WTC11 (cell line): ENCODE measurements at regions not wholly inside any gene's neighbourhood (a gene's known extent, or its start where the extent isn't known, plus 50 kb on each side); places are given as distances from the start of the nearest gene placed in this dataset.

Experiments used
- ATAC-seq: fragments of 200-7000 bp; cut with Tn5 transposase; 2 replicates; pipeline ENCODE4 v1.10.0; 2021; ENCODE audit warnings: mild to moderate bottlenecking, moderate library complexity
- CTCF ChIA-PET: fragments of 300-600 bp; sonication (Branson Sonifier 250); formaldehyde crosslinking; loops from one replicate; lab custom pipeline; 2021; ENCODE audit warnings: antibody characterized with exemption; lab: Charles Lee
- POLR2A ChIA-PET: fragments of 350-600 bp; sonication (Branson Sonifier 250); formaldehyde crosslinking; loops from one replicate; lab custom pipeline; 2021; ENCODE audit warnings: antibody characterized with exemption; lab: Charles Lee
- DNase-seq: peaks from one replicate; pipeline ENCODE4 v3.0.0; 2021; ENCODE audit warnings: low spot score
- H3K27ac Mint-ChIP-seq: 2 replicates; pipeline ENCODE4 v1.8.0; 2021; ENCODE audit warnings: mixed read lengths
- H3K27me3 Mint-ChIP-seq: 2 replicates; pipeline ENCODE4 v1.8.0; 2021; ENCODE audit warnings: low read depth, mild to moderate bottlenecking, moderate library complexity, mixed read lengths
- H3K36me3 Mint-ChIP-seq: 2 replicates; pipeline ENCODE4 v1.8.0; 2021; ENCODE audit warnings: mixed read lengths
- H3K4me1 Mint-ChIP-seq: 2 replicates; pipeline ENCODE4 v1.8.0; 2022; ENCODE audit warnings: mixed read lengths
- H3K4me3 Mint-ChIP-seq: 2 replicates; pipeline ENCODE4 v1.8.0; 2021; ENCODE audit warnings: mild to moderate bottlenecking, moderate library complexity, mixed read lengths
- H3K9me3 Mint-ChIP-seq: 2 replicates; pipeline ENCODE4 v1.8.0; 2021; ENCODE audit warnings: mixed read lengths
- CBFB ChIP-seq: sonication (generic); formaldehyde crosslinking; IDR thresholded peaks from 2 replicates; pipeline ENCODE4 v1.8.1; 2022; ENCODE audit warnings: mild to moderate bottlenecking, low read depth, missing genetic modification reagents
- ELF4 ChIP-seq: sonication (generic); formaldehyde crosslinking; IDR thresholded peaks from 2 replicates; pipeline ENCODE4 v1.8.1; 2022; ENCODE audit warnings: low read depth, mild to moderate bottlenecking, moderate library complexity, missing genetic modification reagents
- EMX1 ChIP-seq: fragments of 250-450 bp; sonication (Bioruptor Pico); IDR thresholded peaks from 2 replicates; pipeline ENCODE4 v1.8.0; 2021; ENCODE audit warnings: mild to moderate bottlenecking
- GABPB1 ChIP-seq: sonication (generic); formaldehyde crosslinking; IDR thresholded peaks from 2 replicates; pipeline ENCODE4 v1.8.1; 2023; ENCODE audit warnings: mild to moderate bottlenecking, missing genetic modification reagents
- GRHL2 ChIP-seq: fragments of 250-450 bp; sonication (Bioruptor Pico); IDR thresholded peaks from 2 replicates; pipeline ENCODE4 v1.8.0; 2022; ENCODE audit warnings: mild to moderate bottlenecking, moderate library complexity; ENCODE audit not compliant: insufficient replicate concordance, severe bottlenecking
- JAZF1 ChIP-seq: fragments of 250-450 bp; sonication (Bioruptor Pico); IDR thresholded peaks from 2 replicates; pipeline ENCODE4 v1.9.0; 2021; ENCODE audit warnings: moderate library complexity, mild to moderate bottlenecking, inconsistent platforms
- JUN ChIP-seq: sonication (generic); formaldehyde crosslinking; IDR thresholded peaks from 2 replicates; pipeline ENCODE4 v1.8.0; 2023; ENCODE audit warnings: mild to moderate bottlenecking, missing genetic modification reagents
- MYBL2 ChIP-seq: sonication (generic); formaldehyde crosslinking; IDR thresholded peaks from 2 replicates; pipeline ENCODE4 v1.8.1; 2023; ENCODE audit warnings: mild to moderate bottlenecking, moderate library complexity, missing genetic modification reagents
- NFATC4 ChIP-seq: fragments of 250-450 bp; sonication (Bioruptor Pico); IDR thresholded peaks from 2 replicates; pipeline ENCODE4 v1.9.0; 2021; ENCODE audit warnings: mild to moderate bottlenecking
- NFE2L1 ChIP-seq: sonication (generic); formaldehyde crosslinking; IDR thresholded peaks from 2 replicates; pipeline ENCODE4 v1.8.1; 2023; ENCODE audit warnings: missing genetic modification reagents
- OVOL2 ChIP-seq: fragments of 250-450 bp; sonication (Bioruptor Pico); IDR thresholded peaks from 2 replicates; pipeline ENCODE4 v1.9.0; 2021; ENCODE audit warnings: mild to moderate bottlenecking, borderline replicate concordance
- SMAD3 ChIP-seq: sonication (generic); formaldehyde crosslinking; IDR thresholded peaks from 2 replicates; pipeline ENCODE4 v1.8.0; 2022; ENCODE audit warnings: missing genetic modification reagents, mild to moderate bottlenecking, borderline replicate concordance
- TEAD4 ChIP-seq: sonication (generic); formaldehyde crosslinking; IDR thresholded peaks from 2 replicates; pipeline ENCODE4 v1.8.0; 2022; ENCODE audit warnings: mild to moderate bottlenecking, missing genetic modification reagents
- ZNF219 ChIP-seq: sonication (generic); formaldehyde crosslinking; IDR thresholded peaks from 2 replicates; pipeline ENCODE4 v1.8.0; 2023; ENCODE audit warnings: missing genetic modification reagents, mild to moderate bottlenecking, borderline replicate concordance
- ZNF263 ChIP-seq: sonication (generic); formaldehyde crosslinking; IDR thresholded peaks from 2 replicates; pipeline ENCODE4 v1.8.1; 2022; ENCODE audit warnings: low read depth, mild to moderate bottlenecking, moderate library complexity, missing genetic modification reagents
- ZNF396 ChIP-seq: fragments of 250-450 bp; sonication (Bioruptor Pico); IDR thresholded peaks from 2 replicates; pipeline ENCODE4 v1.8.0; 2021; ENCODE audit warnings: mild to moderate bottlenecking, moderate library complexity, borderline replicate concordance
- TF ChIP-seq, protein P1 (sequence below): sonication (generic); formaldehyde crosslinking; IDR thresholded peaks from 2 replicates; pipeline ENCODE4 v1.8.1; 2023; ENCODE audit warnings: mild to moderate bottlenecking, missing genetic modification reagents, moderate library complexity
- TF ChIP-seq, protein P2 (sequence below): sonication (generic); formaldehyde crosslinking; IDR thresholded peaks from 2 replicates; pipeline ENCODE4 v1.8.1; 2022; ENCODE audit warnings: mild to moderate bottlenecking, missing genetic modification reagents, moderate library complexity, borderline replicate concordance
- TF ChIP-seq, protein P3 (sequence below): sonication (generic); formaldehyde crosslinking; IDR thresholded peaks from 2 replicates; pipeline ENCODE4 v1.8.1; 2023; ENCODE audit warnings: mild to moderate bottlenecking, missing genetic modification reagents, moderate library complexity
- TF ChIP-seq, protein P4 (sequence below): sonication (generic); formaldehyde crosslinking; IDR thresholded peaks from 2 replicates; pipeline ENCODE4 v1.8.1; 2023; ENCODE audit warnings: mild to moderate bottlenecking, missing genetic modification reagents, borderline replicate concordance
- TF ChIP-seq, protein P5 (sequence below): fragments of 250-450 bp; sonication (Bioruptor Pico); conservative IDR thresholded peaks from 2 replicates; pipeline ENCODE4 v1.9.0; 2021; ENCODE audit warnings: mild to moderate bottlenecking

DNA sequence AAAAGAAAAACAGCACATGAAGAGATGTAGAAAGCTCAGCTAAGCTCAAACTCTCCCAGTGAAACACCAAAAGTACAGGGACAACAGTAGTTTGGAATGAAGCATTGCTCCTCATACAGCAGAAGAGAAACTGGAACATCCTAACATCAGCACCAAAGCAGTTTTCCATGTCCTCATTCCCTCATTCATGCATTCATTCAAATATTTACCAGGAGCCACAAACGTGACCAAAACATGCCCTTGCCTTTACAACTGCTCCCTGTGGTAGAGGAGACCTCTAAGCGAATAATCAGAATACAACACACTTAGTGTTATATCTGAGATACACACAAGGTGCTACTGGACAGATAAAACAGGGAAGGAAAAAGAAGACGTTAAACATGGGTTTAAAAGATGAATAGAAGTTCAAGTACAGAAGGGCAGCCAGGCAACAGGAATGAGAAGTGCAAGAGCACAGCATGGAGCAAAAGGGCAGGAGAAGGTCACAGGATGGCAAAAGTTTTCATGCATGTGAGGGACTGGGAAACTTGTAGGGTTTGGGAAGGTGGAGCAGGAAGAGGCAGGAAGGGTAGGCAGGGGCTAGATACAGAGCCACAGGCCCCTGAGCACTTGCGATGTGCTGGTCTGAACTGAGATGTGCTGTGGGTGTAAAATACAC is 58.5 kb upstream of the LMCD1 start:
- peaks cover 5% of the 10 kb centered on the region; the same call in 1 of the 2 replicates for H3K27me3 Mint-ChIP-seq
- peaks cover 6% of the 10 kb centered on the region for H3K36me3 Mint-ChIP-seq
- H3K4me3 Mint-ChIP-seq: no peak overlapping the region
- ChIA-PET POLR2A (no interaction called here), CTCF (interaction anchor here (1.4 to 2.9 kb wide), 5 partner anchors 13 to 179 kb away, joined by 4 to 14 read pairs (median 5); no protein-coding TSS in a partner anchor)
- H3K4me1 Mint-ChIP-seq: no peaks in the 10 kb centered on the region
- H3K9me3 Mint-ChIP-seq: peaks cover 5% of the 10 kb centered on the region
- H3K27ac Mint-ChIP-seq: no peak overlapping the region
- TF ChIP-seq MYBL2 (CRISPR knock-in tag) (no peak), ZNF219 (CRISPR knock-in tag) (no peak)
- TF ChIP-seq, all 79 proteins: peak for 0
- DNase-seq: no peak
- ATAC-seq: no peak

DNA sequence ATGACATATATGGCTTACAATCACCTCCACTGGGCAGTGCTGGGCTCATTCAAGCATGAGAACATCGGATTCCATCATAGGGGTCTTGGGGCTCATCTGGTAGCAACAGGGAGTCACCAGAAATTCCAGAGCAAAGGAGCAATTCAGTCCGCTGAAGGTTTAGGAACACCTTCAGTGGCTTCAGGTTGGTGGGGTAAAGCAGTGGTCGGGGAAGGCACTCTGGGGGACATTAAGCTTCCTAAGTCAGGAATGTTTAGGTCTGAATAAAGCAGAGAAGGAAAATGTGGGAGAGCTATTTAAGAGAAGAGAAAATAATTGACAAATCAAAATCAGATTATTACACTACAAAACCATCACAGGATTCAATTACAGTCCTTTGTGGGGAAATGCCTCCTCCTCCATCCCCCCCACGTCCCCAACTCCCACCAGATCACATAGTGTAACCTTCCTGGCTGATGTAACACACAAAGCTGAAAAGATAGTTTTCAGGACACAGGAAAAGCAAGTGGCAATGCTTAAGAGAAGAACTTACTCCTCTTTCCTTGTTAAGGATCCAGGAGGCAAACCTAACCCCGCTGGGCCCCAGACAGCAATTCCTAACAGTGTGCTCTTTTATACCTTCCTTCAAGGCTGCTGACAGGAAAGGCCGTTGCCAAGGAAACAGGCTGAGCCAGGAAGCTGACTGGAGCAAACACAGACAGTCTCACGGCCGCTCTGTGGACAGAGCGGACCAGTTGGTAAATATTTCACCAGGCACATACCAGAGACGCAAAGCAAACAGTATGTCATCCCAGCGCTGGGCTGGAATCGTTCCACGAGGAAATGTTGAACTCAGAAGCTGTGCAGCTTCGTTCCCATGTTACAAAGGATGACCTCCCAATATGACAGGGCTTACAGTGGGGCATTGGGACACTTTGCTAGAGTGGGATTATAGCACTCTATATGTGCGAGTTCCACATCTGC is 57.5 kb upstream of the LMCD1 start:
- Mint-ChIP-seq H3K4me1 (no peaks in the 10 kb centered on the region), H3K27ac (no peak overlapping the region), H3K9me3 (no peaks in the 10 kb centered on the region), H3K36me3 (no peaks in the 10 kb centered on the region), H3K4me3 (no peak overlapping the region), H3K27me3 (no peaks in the 10 kb centered on the region)
- ChIA-PET CTCF (interaction anchor here (1.0 to 2.9 kb wide), 3 partner anchors 27 to 220 kb away, joined by 3 to 14 read pairs (median 4); no protein-coding TSS in a partner anchor), POLR2A (interaction anchor here (1.1 kb wide), 1 partner anchor 57 kb away, joined by 4 read pairs; the partner anchor contains the start of gene LMCD1)
- DNase-seq (peak; percentile 63), ATAC-seq (peak; percentile 93)
- TF ChIP-seq EMX1 (no peak), GABPB1 (peak; percentile 85), SMAD3 (CRISPR knock-in tag) (no peak), JUN (CRISPR knock-in tag) (no peak), NFATC4 (CRISPR knock-in tag) (no peak), OVOL2 (no peak)
- TF ChIP-seq, all 79 proteins: peak for 1

DNA sequence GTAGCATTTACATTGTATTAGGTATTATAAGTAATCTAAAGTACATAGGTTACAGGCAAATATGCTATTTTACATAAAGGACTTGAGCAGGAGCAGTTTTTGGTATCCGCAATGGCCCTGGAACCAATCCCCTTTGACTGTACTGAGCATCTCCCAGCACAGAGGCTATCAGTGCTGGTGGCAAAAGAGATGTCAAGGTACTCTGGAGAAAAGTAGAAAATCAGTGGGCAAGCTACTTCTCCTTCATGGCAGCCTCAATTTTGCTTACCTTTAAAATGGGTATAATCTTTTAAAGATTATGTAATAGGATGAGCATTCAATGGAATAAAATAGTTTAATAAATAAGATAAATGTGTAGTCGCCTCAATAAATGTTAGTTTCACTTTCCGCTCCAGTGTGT is 56.7 kb upstream of the LMCD1 start:
- H3K4me1 Mint-ChIP-seq: no peaks in the 10 kb centered on the region
- no peak for DNase-seq
- no peak overlapping the region for H3K4me3 Mint-ChIP-seq
- H3K36me3 Mint-ChIP-seq: no peaks in the 10 kb centered on the region
- ChIA-PET POLR2A (interaction anchor here (1.1 kb wide), 1 partner anchor 57 kb away, joined by 4 read pairs; the partner anchor contains the start of gene LMCD1), CTCF (interaction anchor here (0.9 to 1.4 kb wide), 3 partner anchors 57 to 219 kb away, joined by 3 to 4 read pairs (median 4); partner anchors contain the start of gene LMCD1)
- H3K27me3 Mint-ChIP-seq: no peaks in the 10 kb centered on the region
- no peak for ATAC-seq
- no peak overlapping the region for H3K27ac Mint-ChIP-seq
- H3K9me3 Mint-ChIP-seq: peaks cover 3% of the 10 kb centered on the region; the same call in 1 of the 2 replicates
- TF ChIP-seq NFE2L1 (no peak), JAZF1 (no peak), NFATC4 (CRISPR knock-in tag) (no peak), ZNF263 (CRISPR knock-in tag) (no peak), ZNF396 (CRISPR knock-in tag) (no peak), CBFB (CRISPR knock-in tag) (no peak), GRHL2 (CRISPR knock-in tag) (no peak), TEAD4 (no peak), ELF4 (CRISPR knock-in tag) (no peak)
- TF ChIP-seq, protein P1, sequence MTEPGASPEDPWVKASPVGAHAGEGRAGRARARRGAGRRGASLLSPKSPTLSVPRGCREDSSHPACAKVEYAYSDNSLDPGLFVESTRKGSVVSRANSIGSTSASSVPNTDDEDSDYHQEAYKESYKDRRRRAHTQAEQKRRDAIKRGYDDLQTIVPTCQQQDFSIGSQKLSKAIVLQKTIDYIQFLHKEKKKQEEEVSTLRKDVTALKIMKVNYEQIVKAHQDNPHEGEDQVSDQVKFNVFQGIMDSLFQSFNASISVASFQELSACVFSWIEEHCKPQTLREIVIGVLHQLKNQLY (CRISPR knock-in tag): no peak
- TF ChIP-seq, protein P2, sequence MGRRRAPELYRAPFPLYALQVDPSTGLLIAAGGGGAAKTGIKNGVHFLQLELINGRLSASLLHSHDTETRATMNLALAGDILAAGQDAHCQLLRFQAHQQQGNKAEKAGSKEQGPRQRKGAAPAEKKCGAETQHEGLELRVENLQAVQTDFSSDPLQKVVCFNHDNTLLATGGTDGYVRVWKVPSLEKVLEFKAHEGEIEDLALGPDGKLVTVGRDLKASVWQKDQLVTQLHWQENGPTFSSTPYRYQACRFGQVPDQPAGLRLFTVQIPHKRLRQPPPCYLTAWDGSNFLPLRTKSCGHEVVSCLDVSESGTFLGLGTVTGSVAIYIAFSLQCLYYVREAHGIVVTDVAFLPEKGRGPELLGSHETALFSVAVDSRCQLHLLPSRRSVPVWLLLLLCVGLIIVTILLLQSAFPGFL (CRISPR knock-in tag): no peak
- TF ChIP-seq, protein P3, sequence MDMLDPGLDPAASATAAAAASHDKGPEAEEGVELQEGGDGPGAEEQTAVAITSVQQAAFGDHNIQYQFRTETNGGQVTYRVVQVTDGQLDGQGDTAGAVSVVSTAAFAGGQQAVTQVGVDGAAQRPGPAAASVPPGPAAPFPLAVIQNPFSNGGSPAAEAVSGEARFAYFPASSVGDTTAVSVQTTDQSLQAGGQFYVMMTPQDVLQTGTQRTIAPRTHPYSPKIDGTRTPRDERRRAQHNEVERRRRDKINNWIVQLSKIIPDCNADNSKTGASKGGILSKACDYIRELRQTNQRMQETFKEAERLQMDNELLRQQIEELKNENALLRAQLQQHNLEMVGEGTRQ (CRISPR knock-in tag): no peak
- TF ChIP-seq, protein P4, sequence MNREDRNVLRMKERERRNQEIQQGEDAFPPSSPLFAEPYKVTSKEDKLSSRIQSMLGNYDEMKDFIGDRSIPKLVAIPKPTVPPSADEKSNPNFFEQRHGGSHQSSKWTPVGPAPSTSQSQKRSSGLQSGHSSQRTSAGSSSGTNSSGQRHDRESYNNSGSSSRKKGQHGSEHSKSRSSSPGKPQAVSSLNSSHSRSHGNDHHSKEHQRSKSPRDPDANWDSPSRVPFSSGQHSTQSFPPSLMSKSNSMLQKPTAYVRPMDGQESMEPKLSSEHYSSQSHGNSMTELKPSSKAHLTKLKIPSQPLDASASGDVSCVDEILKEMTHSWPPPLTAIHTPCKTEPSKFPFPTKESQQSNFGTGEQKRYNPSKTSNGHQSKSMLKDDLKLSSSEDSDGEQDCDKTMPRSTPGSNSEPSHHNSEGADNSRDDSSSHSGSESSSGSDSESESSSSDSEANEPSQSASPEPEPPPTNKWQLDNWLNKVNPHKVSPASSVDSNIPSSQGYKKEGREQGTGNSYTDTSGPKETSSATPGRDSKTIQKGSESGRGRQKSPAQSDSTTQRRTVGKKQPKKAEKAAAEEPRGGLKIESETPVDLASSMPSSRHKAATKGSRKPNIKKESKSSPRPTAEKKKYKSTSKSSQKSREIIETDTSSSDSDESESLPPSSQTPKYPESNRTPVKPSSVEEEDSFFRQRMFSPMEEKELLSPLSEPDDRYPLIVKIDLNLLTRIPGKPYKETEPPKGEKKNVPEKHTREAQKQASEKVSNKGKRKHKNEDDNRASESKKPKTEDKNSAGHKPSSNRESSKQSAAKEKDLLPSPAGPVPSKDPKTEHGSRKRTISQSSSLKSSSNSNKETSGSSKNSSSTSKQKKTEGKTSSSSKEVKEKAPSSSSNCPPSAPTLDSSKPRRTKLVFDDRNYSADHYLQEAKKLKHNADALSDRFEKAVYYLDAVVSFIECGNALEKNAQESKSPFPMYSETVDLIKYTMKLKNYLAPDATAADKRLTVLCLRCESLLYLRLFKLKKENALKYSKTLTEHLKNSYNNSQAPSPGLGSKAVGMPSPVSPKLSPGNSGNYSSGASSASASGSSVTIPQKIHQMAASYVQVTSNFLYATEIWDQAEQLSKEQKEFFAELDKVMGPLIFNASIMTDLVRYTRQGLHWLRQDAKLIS (CRISPR knock-in tag): no peak
- TF ChIP-seq, protein P5, sequence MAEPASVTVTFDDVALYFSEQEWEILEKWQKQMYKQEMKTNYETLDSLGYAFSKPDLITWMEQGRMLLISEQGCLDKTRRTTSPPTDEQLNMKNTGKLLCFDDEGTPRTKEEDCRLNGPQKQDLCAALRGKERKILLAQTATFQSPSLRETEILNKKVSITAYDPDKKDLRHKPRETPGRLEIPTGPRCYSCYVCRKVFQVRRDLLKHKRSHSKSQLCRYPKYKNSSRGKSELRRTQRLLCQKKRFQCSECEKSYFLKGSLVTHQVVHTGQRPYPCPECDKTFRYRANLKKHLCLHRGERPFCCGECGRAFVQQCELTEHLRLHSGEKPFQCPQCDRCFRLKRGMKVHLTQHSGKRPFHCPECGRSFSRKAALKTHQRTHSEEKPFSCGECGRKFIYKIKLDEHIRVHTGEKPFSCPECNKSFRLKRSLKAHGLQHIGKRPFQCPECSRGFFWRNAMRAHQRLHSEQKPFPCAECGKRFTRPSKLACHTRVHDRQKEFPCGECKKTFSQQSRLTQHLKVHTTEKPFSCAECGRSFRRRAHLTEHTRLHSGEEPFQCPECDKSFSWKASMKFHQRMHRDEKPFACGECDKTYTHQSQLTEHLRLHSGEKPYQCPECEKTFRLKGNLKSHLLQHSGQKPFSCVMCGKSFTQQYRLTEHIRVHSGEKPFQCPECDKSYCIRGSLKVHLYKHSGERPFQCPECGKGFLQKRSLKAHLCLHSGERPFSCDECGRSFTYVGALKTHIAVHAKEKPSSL (CRISPR knock-in tag): no peak
